Osteocyte (in vitro differentiated cells): ENCODE measurements at regions not wholly inside any gene's neighbourhood (a gene's known extent, or its start where the extent isn't known, plus 50 kb on each side); places are given as distances from the start of the nearest gene placed in this dataset.

Experiments used
- DNase-seq: peaks from one replicate; pipeline ENCODE4 v3.0.0; 2021; ENCODE audit warnings: mixed read lengths; ENCODE audit not compliant: unreplicated experiment; ENCODE audit errors: extremely low spot score
- H3K27ac Mint-ChIP-seq: one replicate; pipeline ENCODE4 v1.8.0; 2021; ENCODE audit warnings: mild to moderate bottlenecking, mixed read lengths; ENCODE audit not compliant: unreplicated experiment
- H3K27me3 Mint-ChIP-seq: one replicate; pipeline ENCODE4 v1.8.0; 2021; ENCODE audit warnings: mixed read lengths; ENCODE audit not compliant: unreplicated experiment
- H3K36me3 Mint-ChIP-seq: one replicate; pipeline ENCODE4 v1.8.0; 2021; ENCODE audit warnings: mixed read lengths; ENCODE audit not compliant: unreplicated experiment
- H3K4me1 Mint-ChIP-seq: one replicate; pipeline ENCODE4 v1.8.0; 2021; ENCODE audit warnings: mixed read lengths; ENCODE audit not compliant: unreplicated experiment
- H3K4me3 Mint-ChIP-seq: one replicate; pipeline ENCODE4 v1.8.0; 2021; ENCODE audit warnings: mild to moderate bottlenecking, moderate library complexity, mixed read lengths; ENCODE audit not compliant: unreplicated experiment
- H3K9me3 Mint-ChIP-seq: one replicate; pipeline ENCODE4 v1.8.0; 2021; ENCODE audit warnings: mixed read lengths; ENCODE audit not compliant: unreplicated experiment
- TF ChIP-seq, protein P1 (sequence below): fragments of 200-600 bp; sonication (generic); IDR thresholded peaks from 2 replicates; pipeline ENCODE4 v1.5.0; 2021; ENCODE audit warnings: antibody characterized with exemption, mild to moderate bottlenecking, moderate library complexity

- no peak for DNase-seq
- Mint-ChIP-seq H3K27me3 (peaks cover 20% of the 10 kb centered on the region), H3K9me3 (no peaks in the 10 kb centered on the region), H3K4me3 (no peak overlapping the region), H3K4me1 (no peaks in the 10 kb centered on the region), H3K36me3 (no peaks in the 10 kb centered on the region), H3K27ac (no peak overlapping the region)
- TF ChIP-seq, protein P1, sequence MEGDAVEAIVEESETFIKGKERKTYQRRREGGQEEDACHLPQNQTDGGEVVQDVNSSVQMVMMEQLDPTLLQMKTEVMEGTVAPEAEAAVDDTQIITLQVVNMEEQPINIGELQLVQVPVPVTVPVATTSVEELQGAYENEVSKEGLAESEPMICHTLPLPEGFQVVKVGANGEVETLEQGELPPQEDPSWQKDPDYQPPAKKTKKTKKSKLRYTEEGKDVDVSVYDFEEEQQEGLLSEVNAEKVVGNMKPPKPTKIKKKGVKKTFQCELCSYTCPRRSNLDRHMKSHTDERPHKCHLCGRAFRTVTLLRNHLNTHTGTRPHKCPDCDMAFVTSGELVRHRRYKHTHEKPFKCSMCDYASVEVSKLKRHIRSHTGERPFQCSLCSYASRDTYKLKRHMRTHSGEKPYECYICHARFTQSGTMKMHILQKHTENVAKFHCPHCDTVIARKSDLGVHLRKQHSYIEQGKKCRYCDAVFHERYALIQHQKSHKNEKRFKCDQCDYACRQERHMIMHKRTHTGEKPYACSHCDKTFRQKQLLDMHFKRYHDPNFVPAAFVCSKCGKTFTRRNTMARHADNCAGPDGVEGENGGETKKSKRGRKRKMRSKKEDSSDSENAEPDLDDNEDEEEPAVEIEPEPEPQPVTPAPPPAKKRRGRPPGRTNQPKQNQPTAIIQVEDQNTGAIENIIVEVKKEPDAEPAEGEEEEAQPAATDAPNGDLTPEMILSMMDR = no peak
Measured at GRCh38 chr3:87128006-87128405, 99.1 kb upstream of the CHMP2B start.

GRCh38 chr3:87127281-87127680 is 99.8 kb upstream of the CHMP2B start:
- DNase-seq = no peak
- no peak overlapping the region for H3K27ac Mint-ChIP-seq
- TF ChIP-seq, protein P1 = no peak

DNA sequence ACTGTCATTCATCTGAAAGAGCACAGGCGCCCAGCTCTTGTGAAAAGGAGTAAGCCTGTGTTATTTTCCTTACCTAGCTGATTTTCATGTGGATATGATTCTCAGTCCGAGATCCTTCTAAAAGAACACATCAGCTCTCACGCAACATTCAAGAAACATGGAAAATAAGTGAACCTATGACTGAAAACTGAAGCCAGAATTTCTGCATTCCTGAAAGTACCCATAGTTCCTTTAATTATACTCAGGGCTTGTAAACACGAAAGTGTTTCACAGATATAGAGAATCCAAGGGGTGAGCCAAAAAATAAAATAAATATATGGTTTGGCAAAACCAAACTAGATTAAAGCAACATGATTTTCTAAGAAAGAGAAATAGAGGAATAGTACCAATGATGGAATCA is 100.8 kb upstream of the CHMP2B start:
- TF ChIP-seq, protein P1 = no peak
- no peaks in the 10 kb centered on the region for H3K4me1 Mint-ChIP-seq
- H3K9me3 Mint-ChIP-seq = no peaks in the 10 kb centered on the region
- no peak for DNase-seq
- no peak overlapping the region for H3K4me3 Mint-ChIP-seq
- no peaks in the 10 kb centered on the region for H3K36me3 Mint-ChIP-seq
- no peak overlapping the region for H3K27ac Mint-ChIP-seq
- peaks cover 23% of the 10 kb centered on the region for H3K27me3 Mint-ChIP-seq

More at GRCh38 chr3:87127281-87127680, 99.8 kb upstream of the CHMP2B start:
- no peaks in the 10 kb centered on the region for H3K9me3 Mint-ChIP-seq
- no peak overlapping the region for H3K4me3 Mint-ChIP-seq
- H3K27me3 Mint-ChIP-seq = peaks cover 20% of the 10 kb centered on the region
- no peaks in the 10 kb centered on the region for H3K4me1 Mint-ChIP-seq
- no peaks in the 10 kb centered on the region for H3K36me3 Mint-ChIP-seq

DNA sequence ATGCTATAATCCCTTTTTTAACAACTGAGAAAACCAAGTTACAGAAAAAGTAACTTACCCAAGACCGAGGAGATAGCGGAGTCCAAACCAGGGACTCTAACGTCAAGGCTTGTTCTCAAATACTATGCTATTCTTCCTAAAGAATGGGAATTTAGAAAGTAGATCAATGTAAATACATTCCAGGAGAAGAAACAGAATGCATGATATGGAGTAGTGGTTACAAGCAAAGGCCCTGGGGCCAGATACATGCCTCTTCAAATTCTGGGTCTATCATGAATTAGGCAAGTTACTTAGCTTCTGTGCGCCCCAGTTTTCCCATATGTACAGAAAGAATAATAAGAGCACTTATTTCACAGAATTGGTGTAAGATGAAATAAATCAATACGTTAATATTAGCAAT is 102.0 kb upstream of the CHMP2B start:
- Mint-ChIP-seq H3K36me3 (no peaks in the 10 kb centered on the region), H3K27me3 (peaks cover 21% of the 10 kb centered on the region), H3K4me3 (no peak overlapping the region), H3K27ac (no peak overlapping the region), H3K9me3 (no peaks in the 10 kb centered on the region), H3K4me1 (no peaks in the 10 kb centered on the region)
- TF ChIP-seq, protein P1 = no peak
- DNase-seq = no peak

DNA sequence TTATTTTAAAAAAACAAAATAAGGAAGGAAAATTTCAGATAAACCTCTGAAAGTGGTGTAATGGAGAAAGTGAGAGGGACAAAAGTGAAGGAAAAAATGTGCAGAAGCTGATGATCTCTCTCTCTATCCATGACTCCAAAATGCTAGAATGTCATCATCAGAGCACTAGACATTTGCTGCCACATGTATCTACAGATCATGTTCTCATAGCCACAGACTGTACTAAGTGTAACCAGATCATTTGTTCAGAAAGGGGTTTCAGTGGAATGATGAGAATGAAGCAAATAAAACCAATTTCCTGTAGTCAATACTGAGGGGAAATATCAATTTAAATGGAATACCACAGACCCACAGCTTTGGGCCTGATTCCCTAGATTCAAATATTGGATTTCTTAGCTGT is 104.3 kb upstream of the CHMP2B start:
- no peak overlapping the region for H3K4me3 Mint-ChIP-seq
- H3K36me3 Mint-ChIP-seq = no peaks in the 10 kb centered on the region
- H3K27ac Mint-ChIP-seq = no peak overlapping the region
- no peaks in the 10 kb centered on the region for H3K9me3 Mint-ChIP-seq
- H3K4me1 Mint-ChIP-seq = no peaks in the 10 kb centered on the region
- TF ChIP-seq, protein P1 = no peak
- DNase-seq = no peak
- peaks cover 27% of the 10 kb centered on the region for H3K27me3 Mint-ChIP-seq
